ENCODE measurements at regions not wholly inside any gene's neighbourhood (a gene's known extent, or its start where the extent isn't known, plus 50 kb on each side); places are given as distances from the start of the nearest gene placed in this dataset.

DNA sequence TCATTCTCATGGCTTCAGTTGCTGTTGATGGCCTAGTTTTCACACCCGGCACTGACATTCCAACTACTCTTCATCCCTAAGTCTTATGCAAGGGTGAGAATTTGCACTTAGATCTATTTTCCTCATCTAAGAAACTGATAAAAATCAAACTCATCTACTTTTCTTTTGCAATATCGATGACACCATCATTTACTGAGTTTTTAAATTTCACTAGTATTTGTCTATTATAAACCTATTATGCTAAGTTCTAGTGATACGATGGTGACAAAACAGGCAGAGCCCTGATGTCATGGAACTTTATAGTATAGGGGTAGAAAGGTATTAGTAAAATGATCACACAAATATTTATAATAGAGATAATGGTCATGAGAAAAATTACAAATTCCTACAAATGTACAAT is 167.9 kb upstream of the CITED2 start:
- no peak for TF ChIP-seq CTCF (IDR thresholded peaks at IDR 0.05; ENCODE audit: insufficient read depth, low read length, poor library complexity, severe bottlenecking)
- TF ChIP-seq EZH2phosphoT487 (conservative IDR thresholded peaks at IDR 0.05; ENCODE audit: low read length), result no peak
